ENCODE measurements at regions not wholly inside any gene's neighbourhood (a gene's known extent, or its start where the extent isn't known, plus 50 kb on each side); places are given as distances from the start of the nearest gene placed in this dataset.

GRCh38 chr17:72502371-72503341, 381.8 kb downstream of the SOX9 start:
- no peak for DNase-seq (ENCODE audit: low spot score)

GRCh38 chr17:72503556-72503955, 382.7 kb downstream of the SOX9 start:
- DNase-seq (ENCODE audit: low spot score), result no peak

GRCh38 chr17:72504783-72505182, 384.0 kb downstream of the SOX9 start:
- no peak for DNase-seq (ENCODE audit: low spot score)

GRCh38 chr17:72506773-72507172, 386.0 kb downstream of the SOX9 start:
- DNase-seq (ENCODE audit: low spot score), result no peak

GRCh38 chr17:72507370-72507769, 386.6 kb downstream of the SOX9 start:
- DNase-seq (ENCODE audit: low spot score), result no peak

- DNase-seq (ENCODE audit: low spot score), result no peak
These were observed 389.7 kb downstream of the SOX9 start for GRCh38 chr17:72510351-72511016.

GRCh38 chr17:72511242-72511641, 390.4 kb downstream of the SOX9 start:
- DNase-seq (ENCODE audit: low spot score), result no peak

GRCh38 chr17:72511874-72512273, 391.1 kb downstream of the SOX9 start:
- no peak for DNase-seq (ENCODE audit: low spot score)

- no peak for DNase-seq (ENCODE audit: low spot score)
These were observed 392.1 kb downstream of the SOX9 start for GRCh38 chr17:72512649-72513556.

GRCh38 chr17:72514321-72514861, 393.6 kb downstream of the SOX9 start:
- DNase-seq (ENCODE audit: low spot score), result no peak

- DNase-seq (ENCODE audit: low spot score), result no peak
These were observed 394.1 kb downstream of the SOX9 start for GRCh38 chr17:72514891-72515290.

GRCh38 chr17:72515291-72516065, 394.7 kb downstream of the SOX9 start:
- no peak for DNase-seq (ENCODE audit: low spot score)

GRCh38 chr17:72516772-72517399, 396.1 kb downstream of the SOX9 start:
- DNase-seq (ENCODE audit: low spot score), result no peak

- no peak for DNase-seq (ENCODE audit: low spot score)
These were observed 396.8 kb downstream of the SOX9 start for GRCh38 chr17:72517413-72518158.

GRCh38 chr17:72518159-72518732, 397.4 kb downstream of the SOX9 start:
- no peak for DNase-seq (ENCODE audit: low spot score)

- DNase-seq (ENCODE audit: low spot score), result no peak
These were observed 398.2 kb downstream of the SOX9 start for GRCh38 chr17:72518753-72519597.

GRCh38 chr17:72519598-72519936, 398.7 kb downstream of the SOX9 start:
- DNase-seq (ENCODE audit: low spot score), result no peak

- no peak for DNase-seq (ENCODE audit: low spot score)
These were observed 400.0 kb downstream of the SOX9 start for GRCh38 chr17:72520665-72521303.

Data from CD4-positive, alpha-beta T cell treated with Interleukin-15 for 4 hours (primary cell).